ENCODE measurements at regions not wholly inside any gene's neighbourhood (a gene's known extent, or its start where the extent isn't known, plus 50 kb on each side); places are given as distances from the start of the nearest gene placed in this dataset.

DNA sequence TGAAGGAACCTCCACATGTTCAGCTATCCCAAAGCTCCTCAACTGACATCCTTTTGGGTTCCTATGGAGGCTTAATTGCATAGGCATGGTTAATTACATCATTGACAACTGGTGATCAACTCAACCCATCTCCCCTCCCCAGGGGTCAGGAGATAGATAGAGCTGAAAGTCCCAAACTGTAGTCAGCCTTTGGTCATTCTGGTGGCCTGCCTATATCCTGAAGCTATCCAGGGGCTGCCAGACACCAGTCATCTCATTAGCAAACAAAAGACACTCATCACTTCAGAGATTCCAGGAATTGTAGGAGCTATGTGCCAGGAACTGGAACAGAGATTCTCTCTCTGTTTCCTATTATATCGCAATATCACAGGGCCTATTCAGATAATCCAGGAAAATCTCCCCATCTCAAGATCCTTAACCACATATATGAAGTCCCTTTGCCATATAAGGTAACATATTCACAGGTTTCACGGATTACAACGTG, 646.5 kb upstream of the GRAMD2B start:
- POLR2A ChIA-PET = no interaction called here
- Histone ChIP-seq H3K36me3 (replicated peaks in 1 of 2; ENCODE audit: control insufficient read depth in 1 of 2, insufficient read depth in 2 of 2, low read length in 2 of 2) (no peaks in the 10 kb centered on the region), H4K20me1 (ENCODE audit: insufficient read depth, low read length) (no peaks in the 10 kb centered on the region), H3K4me3 (replicated peaks in 1 of 3; ENCODE audit: insufficient read depth in 1 of 3, low read depth in 2 of 3, low read length in 3 of 3) (no peak overlapping the region), H3K4me1 (ENCODE audit: insufficient read depth, low read length) (no peaks in the 10 kb centered on the region), H3K9ac (ENCODE audit: insufficient read depth, low read depth, low read length) (no peak overlapping the region), H3K4me2 (ENCODE audit: low read depth, low read length) (no peak overlapping the region), H3K27me3 (ENCODE audit: control insufficient read depth in 1 of 2, insufficient read depth in 2 of 2, low read length in 2 of 2) (no peaks in the 10 kb centered on the region), H3K79me2 (ENCODE audit: insufficient read depth, low read length) (no peaks in the 10 kb centered on the region), H3K27ac (ENCODE audit: extremely low read length, insufficient read depth, low read length) (no peak overlapping the region), H2AFZ (ENCODE audit: low read length) (no peak overlapping the region), H3K9me3 (ENCODE audit: low read length) (no peaks in the 10 kb centered on the region; the same call in none of the 2 replicates)
- TF ChIP-seq, protein P1, sequence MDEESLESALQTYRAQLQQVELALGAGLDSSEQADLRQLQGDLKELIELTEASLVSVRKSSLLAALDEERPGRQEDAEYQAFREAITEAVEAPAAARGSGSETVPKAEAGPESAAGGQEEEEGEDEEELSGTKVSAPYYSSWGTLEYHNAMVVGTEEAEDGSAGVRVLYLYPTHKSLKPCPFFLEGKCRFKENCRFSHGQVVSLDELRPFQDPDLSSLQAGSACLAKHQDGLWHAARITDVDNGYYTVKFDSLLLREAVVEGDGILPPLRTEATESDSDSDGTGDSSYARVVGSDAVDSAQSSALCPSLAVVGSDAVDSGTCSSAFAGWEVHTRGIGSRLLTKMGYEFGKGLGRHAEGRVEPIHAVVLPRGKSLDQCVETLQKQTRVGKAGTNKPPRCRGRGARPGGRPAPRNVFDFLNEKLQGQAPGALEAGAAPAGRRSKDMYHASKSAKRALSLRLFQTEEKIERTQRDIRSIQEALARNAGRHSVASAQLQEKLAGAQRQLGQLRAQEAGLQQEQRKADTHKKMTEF (CRISPR knock-in tag; IDR thresholded peaks at IDR 0.05) = no peak
- TF ChIP-seq, protein P2, sequence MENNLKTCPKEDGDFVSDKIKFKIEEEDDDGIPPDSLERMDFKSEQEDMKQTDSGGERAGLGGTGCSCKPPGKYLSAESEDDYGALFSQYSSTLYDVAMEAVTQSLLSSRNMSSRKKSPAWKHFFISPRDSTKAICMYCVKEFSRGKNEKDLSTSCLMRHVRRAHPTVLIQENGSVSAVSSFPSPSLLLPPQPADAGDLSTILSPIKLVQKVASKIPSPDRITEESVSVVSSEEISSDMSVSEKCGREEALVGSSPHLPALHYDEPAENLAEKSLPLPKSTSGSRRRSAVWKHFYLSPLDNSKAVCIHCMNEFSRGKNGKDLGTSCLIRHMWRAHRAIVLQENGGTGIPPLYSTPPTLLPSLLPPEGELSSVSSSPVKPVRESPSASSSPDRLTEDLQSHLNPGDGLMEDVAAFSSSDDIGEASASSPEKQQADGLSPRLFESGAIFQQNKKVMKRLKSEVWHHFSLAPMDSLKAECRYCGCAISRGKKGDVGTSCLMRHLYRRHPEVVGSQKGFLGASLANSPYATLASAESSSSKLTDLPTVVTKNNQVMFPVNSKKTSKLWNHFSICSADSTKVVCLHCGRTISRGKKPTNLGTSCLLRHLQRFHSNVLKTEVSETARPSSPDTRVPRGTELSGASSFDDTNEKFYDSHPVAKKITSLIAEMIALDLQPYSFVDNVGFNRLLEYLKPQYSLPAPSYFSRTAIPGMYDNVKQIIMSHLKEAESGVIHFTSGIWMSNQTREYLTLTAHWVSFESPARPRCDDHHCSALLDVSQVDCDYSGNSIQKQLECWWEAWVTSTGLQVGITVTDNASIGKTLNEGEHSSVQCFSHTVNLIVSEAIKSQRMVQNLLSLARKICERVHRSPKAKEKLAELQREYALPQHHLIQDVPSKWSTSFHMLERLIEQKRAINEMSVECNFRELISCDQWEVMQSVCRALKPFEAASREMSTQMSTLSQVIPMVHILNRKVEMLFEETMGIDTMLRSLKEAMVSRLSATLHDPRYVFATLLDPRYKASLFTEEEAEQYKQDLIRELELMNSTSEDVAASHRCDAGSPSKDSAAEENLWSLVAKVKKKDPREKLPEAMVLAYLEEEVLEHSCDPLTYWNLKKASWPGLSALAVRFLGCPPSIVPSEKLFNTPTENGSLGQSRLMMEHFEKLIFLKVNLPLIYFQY (CRISPR knock-in tag; IDR thresholded peaks at IDR 0.05; ENCODE audit: borderline replicate concordance) = no peak
- TF ChIP-seq, protein P3, sequence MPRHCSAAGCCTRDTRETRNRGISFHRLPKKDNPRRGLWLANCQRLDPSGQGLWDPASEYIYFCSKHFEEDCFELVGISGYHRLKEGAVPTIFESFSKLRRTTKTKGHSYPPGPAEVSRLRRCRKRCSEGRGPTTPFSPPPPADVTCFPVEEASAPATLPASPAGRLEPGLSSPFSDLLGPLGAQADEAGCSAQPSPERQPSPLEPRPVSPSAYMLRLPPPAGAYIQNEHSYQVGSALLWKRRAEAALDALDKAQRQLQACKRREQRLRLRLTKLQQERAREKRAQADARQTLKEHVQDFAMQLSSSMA (CRISPR knock-in tag; IDR thresholded peaks at IDR 0.05) = no peak
- TF ChIP-seq MIER2 (CRISPR knock-in tag; IDR thresholded peaks at IDR 0.05) = no peak
- no peak for TF ChIP-seq ZNF546 (CRISPR knock-in tag; conservative IDR thresholded peaks at IDR 0.05)
- TF ChIP-seq, protein P4, sequence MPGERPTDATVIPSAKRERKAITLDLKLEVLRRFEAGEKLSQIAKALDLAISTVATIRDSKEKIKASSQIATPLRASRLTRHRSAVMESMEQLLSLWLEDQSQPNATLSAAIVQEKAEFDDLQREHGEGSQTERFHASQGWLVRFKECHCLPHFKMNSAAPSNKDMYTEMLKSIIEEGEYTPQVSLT (CRISPR knock-in tag; IDR thresholded peaks at IDR 0.05; ENCODE audit: borderline replicate concordance, low read depth) = no peak
- no peak for TF ChIP-seq HOXA7 (CRISPR knock-in tag; IDR thresholded peaks at IDR 0.05)
- no peak for TF ChIP-seq ZNF746 (CRISPR knock-in tag; IDR thresholded peaks at IDR 0.05)
- TF ChIP-seq ZNF44 (CRISPR knock-in tag; IDR thresholded peaks at IDR 0.05) = no peak
- TF ChIP-seq, protein P5, sequence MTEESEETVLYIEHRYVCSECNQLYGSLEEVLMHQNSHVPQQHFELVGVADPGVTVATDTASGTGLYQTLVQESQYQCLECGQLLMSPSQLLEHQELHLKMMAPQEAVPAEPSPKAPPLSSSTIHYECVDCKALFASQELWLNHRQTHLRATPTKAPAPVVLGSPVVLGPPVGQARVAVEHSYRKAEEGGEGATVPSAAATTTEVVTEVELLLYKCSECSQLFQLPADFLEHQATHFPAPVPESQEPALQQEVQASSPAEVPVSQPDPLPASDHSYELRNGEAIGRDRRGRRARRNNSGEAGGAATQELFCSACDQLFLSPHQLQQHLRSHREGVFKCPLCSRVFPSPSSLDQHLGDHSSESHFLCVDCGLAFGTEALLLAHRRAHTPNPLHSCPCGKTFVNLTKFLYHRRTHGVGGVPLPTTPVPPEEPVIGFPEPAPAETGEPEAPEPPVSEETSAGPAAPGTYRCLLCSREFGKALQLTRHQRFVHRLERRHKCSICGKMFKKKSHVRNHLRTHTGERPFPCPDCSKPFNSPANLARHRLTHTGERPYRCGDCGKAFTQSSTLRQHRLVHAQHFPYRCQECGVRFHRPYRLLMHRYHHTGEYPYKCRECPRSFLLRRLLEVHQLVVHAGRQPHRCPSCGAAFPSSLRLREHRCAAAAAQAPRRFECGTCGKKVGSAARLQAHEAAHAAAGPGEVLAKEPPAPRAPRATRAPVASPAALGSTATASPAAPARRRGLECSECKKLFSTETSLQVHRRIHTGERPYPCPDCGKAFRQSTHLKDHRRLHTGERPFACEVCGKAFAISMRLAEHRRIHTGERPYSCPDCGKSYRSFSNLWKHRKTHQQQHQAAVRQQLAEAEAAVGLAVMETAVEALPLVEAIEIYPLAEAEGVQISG (CRISPR knock-in tag; IDR thresholded peaks at IDR 0.05) = no peak
- no peak for TF ChIP-seq KLF9 (CRISPR knock-in tag; IDR thresholded peaks at IDR 0.05; ENCODE audit: low read depth)
- TF ChIP-seq, protein P6, sequence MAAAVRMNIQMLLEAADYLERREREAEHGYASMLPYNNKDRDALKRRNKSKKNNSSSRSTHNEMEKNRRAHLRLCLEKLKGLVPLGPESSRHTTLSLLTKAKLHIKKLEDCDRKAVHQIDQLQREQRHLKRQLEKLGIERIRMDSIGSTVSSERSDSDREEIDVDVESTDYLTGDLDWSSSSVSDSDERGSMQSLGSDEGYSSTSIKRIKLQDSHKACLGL (CRISPR knock-in tag; IDR thresholded peaks at IDR 0.05) = no peak
- no peak for TF ChIP-seq ETS1 (CRISPR knock-in tag; IDR thresholded peaks at IDR 0.05)
- no peak for DNase-seq (ENCODE audit: low spot score)
- FAIRE-seq = no peak
- WGBS (ENCODE audit: low lambda C conversion rate) = 2% methylated on average over 3 of the region's 3 CpGs
- BruUV-seq (replicated peaks) = no TSS peak
- CTCF ChIA-PET (ENCODE audit: low intra/inter-chr PET ratio, low total read pairs) = no interaction called here
- no peak for ATAC-seq
- in situ Hi-C loops (cut with HindIII; ENCODE audit: extremely low pct_ligation_motif_present, low pct_unique_long_range_greater_than_20kb) = no loop called here
- intact Hi-C loops (cut with micrococcal nuclease; ENCODE audit: unreplicated experiment) = no loop called here

All from HepG2 (cell line).